ENCODE measurements at regions not wholly inside any gene's neighbourhood (a gene's known extent, or its start where the extent isn't known, plus 50 kb on each side); places are given as distances from the start of the nearest gene placed in this dataset.

DNA sequence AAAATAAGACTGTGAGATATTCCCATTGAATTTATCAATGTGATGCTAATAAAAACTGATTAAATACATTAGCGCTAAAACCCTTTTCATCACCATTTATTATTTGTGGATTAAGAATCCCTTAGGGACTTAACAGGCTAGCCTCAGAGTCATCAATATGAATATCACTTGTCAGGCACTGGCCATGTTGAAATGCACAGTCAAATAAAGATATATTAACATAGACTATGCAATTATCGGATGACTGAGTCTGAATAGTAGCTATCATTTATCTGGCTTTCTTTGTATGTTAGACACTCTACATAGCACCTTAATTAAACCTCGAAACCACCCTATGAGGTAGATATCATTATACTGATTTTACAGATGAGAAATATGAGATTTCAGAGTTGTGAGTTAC lies 213.6 kb downstream of the RDH14 start:
- TF ChIP-seq CTCF (conservative IDR thresholded peaks at IDR 0.05; ENCODE audit: low read depth, low read length) (no peak), SMC3 (IDR thresholded peaks at IDR 0.05; ENCODE audit: low read depth, low read length) (no peak), POLR2A (IDR thresholded peaks at IDR 0.05; ENCODE audit: low read depth, low read length) (no peak), MAFK (IDR thresholded peaks at IDR 0.05; ENCODE audit: low read depth, low read length) (no peak), RFX5 (IDR thresholded peaks at IDR 0.05; ENCODE audit: low read depth, low read length) (no peak), RAD21 (IDR thresholded peaks at IDR 0.05; ENCODE audit: low read length) (no peak), CHD1 (IDR thresholded peaks at IDR 0.05; ENCODE audit: low read depth, low read length) (no peak), BHLHE40 (IDR thresholded peaks at IDR 0.05; ENCODE audit: low read depth, low read length) (no peak), FOS (IDR thresholded peaks at IDR 0.05; ENCODE audit: low read depth, low read length) (no peak), CEBPB (IDR thresholded peaks at IDR 0.05; ENCODE audit: low read depth, low read length) (no peak), NFE2L2 (IDR thresholded peaks at IDR 0.05; ENCODE audit: low read depth, low read length) (no peak), MAZ (IDR thresholded peaks at IDR 0.05; ENCODE audit: borderline replicate concordance, low read depth, low read length) (no peak), RCOR1 (IDR thresholded peaks at IDR 0.05; ENCODE audit: insufficient replicate concordance, low read length) (no peak)
- TF ChIP-seq, protein P1, sequence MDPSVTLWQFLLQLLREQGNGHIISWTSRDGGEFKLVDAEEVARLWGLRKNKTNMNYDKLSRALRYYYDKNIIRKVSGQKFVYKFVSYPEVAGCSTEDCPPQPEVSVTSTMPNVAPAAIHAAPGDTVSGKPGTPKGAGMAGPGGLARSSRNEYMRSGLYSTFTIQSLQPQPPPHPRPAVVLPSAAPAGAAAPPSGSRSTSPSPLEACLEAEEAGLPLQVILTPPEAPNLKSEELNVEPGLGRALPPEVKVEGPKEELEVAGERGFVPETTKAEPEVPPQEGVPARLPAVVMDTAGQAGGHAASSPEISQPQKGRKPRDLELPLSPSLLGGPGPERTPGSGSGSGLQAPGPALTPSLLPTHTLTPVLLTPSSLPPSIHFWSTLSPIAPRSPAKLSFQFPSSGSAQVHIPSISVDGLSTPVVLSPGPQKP (IDR thresholded peaks at IDR 0.05; ENCODE audit: borderline replicate concordance, low read depth, low read length) = no peak

All from IMR-90 (cell line).